Astrocyte (in vitro differentiated cells and primary cell): ENCODE measurements at regions not wholly inside any gene's neighbourhood (a gene's known extent, or its start where the extent isn't known, plus 50 kb on each side); places are given as distances from the start of the nearest gene placed in this dataset.

Experiments
- DNase-seq: peaks from one replicate; pipeline ENCODE4 v3.0.0-alpha.2; 2010; ENCODE audit warnings: low read depth
- FAIRE-seq: peaks from 2 replicates; lab custom pipeline; 2011; peaks lifted over from hg19 to GRCh38; lab: Jason Lieb, UNC
- H2AFZ ChIP-seq: 2 replicates; pipeline ENCODE4 v1.6.0; 2012; ENCODE audit warnings: low read depth, low read length, inconsistent platforms
- H3K27ac ChIP-seq: 2 replicates; pipeline ENCODE4 v1.5.1; 2011; ENCODE audit warnings: low read depth, low read length, inconsistent platforms
- H3K27me3 ChIP-seq: 2 replicates; pipeline ENCODE4 v1.6.0; 2011; ENCODE audit warnings: low read length, inconsistent platforms; ENCODE audit not compliant: insufficient read depth
- H3K36me3 ChIP-seq: 2 replicates; pipeline ENCODE4 v1.5.1; 2011; ENCODE audit warnings: low read length, inconsistent platforms; ENCODE audit not compliant: insufficient read depth
- H3K4me1 ChIP-seq: 2 replicates; pipeline ENCODE4 v1.5.1; 2011; ENCODE audit warnings: low read length, inconsistent platforms; ENCODE audit not compliant: insufficient read depth
- H3K4me2 ChIP-seq: 2 replicates; pipeline ENCODE4 v1.6.0; 2012; ENCODE audit warnings: low read length, inconsistent platforms
- H3K4me3 ChIP-seq: 2 replicates; pipeline ENCODE4 v1.5.1; 2011; ENCODE audit warnings: low read depth, mild to moderate bottlenecking, low read length, inconsistent platforms; ENCODE audit not compliant: insufficient read depth
- H3K79me2 ChIP-seq: 2 replicates; pipeline ENCODE4 v1.6.0; 2012; ENCODE audit warnings: mild to moderate bottlenecking, low read length, inconsistent platforms; ENCODE audit not compliant: insufficient read depth
- H3K9ac ChIP-seq: 2 replicates; pipeline ENCODE4 v1.6.0; 2012; ENCODE audit warnings: mild to moderate bottlenecking, low read length, inconsistent platforms
- H3K9me3 ChIP-seq: 2 replicates; pipeline ENCODE4 v1.5.1; 2012; ENCODE audit warnings: low read depth, mild to moderate bottlenecking, low read length, inconsistent platforms; ENCODE audit not compliant: insufficient read depth
- H4K20me1 ChIP-seq: 2 replicates; pipeline ENCODE4 v1.6.0; 2012; ENCODE audit warnings: low read length, inconsistent platforms; ENCODE audit not compliant: insufficient read depth
- H3K27ac Mint-ChIP-seq: one replicate; pipeline ENCODE4 v1.8.0; 2021; ENCODE audit warnings: mild to moderate bottlenecking, mixed read lengths; ENCODE audit not compliant: unreplicated experiment
- H3K27me3 Mint-ChIP-seq: one replicate; pipeline ENCODE4 v1.8.0; 2021; ENCODE audit warnings: low read depth, mixed read lengths; ENCODE audit not compliant: unreplicated experiment
- H3K36me3 Mint-ChIP-seq: one replicate; pipeline ENCODE4 v1.8.0; 2021; ENCODE audit warnings: low read depth, mixed read lengths; ENCODE audit not compliant: unreplicated experiment
- H3K4me1 Mint-ChIP-seq: one replicate; pipeline ENCODE4 v1.8.0; 2021; ENCODE audit warnings: low read depth, mixed read lengths; ENCODE audit not compliant: unreplicated experiment
- H3K4me3 Mint-ChIP-seq: one replicate; pipeline ENCODE4 v1.8.0; 2021; ENCODE audit warnings: mild to moderate bottlenecking, moderate library complexity, mixed read lengths; ENCODE audit not compliant: unreplicated experiment
- H3K9me3 Mint-ChIP-seq: one replicate; pipeline ENCODE4 v1.8.0; 2021; ENCODE audit warnings: mild to moderate bottlenecking, mixed read lengths; ENCODE audit not compliant: unreplicated experiment
- EZH2 ChIP-seq: IDR thresholded peaks from 2 replicates; pipeline ENCODE4 v1.6.1; 2012; ENCODE audit warnings: mild to moderate bottlenecking, low read length, inconsistent platforms; ENCODE audit not compliant: insufficient read depth
- TF ChIP-seq, protein P1 (sequence below): IDR thresholded peaks from 2 replicates; pipeline ENCODE4 v1.5.1; 2011; ENCODE audit warnings: low read depth, mild to moderate bottlenecking, inconsistent platforms, low read length, moderate library complexity; ENCODE audit not compliant: insufficient read depth

DNA sequence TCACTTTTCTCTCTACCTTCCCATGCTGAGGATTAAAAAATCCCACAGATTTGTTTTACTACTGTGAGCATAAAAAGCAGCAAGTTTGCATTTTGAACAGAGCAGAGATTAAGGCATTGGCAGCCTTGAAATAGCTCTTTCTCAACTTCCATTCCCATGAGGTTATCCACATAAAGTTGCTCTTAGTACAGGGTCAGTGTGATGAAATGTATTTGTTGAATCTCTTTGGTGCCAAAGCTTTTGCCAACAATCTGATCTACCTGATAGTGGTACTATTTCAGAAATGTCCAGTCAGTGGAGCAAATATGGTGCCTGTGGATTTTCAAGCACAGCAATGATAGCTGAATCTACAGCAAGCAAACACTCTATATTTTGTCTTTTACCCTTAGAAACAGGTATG is 254.8 kb downstream of the INHBA start:
- no peak overlapping the region for H3K4me3 Mint-ChIP-seq
- Histone ChIP-seq H3K27ac (no peak overlapping the region), H3K4me2 (no peak overlapping the region), H2AFZ (no peak overlapping the region), H3K9me3 (no peaks in the 10 kb centered on the region), H3K9ac (no peak overlapping the region), H3K36me3 (no peaks in the 10 kb centered on the region), H3K4me1 (no peaks in the 10 kb centered on the region), H3K4me3 (no peak overlapping the region), H3K27me3 (no peaks in the 10 kb centered on the region), H4K20me1 (no peaks in the 10 kb centered on the region), H3K79me2 (no peaks in the 10 kb centered on the region)
- no peaks in the 10 kb centered on the region for H3K36me3 Mint-ChIP-seq
- no peak overlapping the region for H3K27ac Mint-ChIP-seq
- no peaks in the 10 kb centered on the region for H3K9me3 Mint-ChIP-seq
- TF ChIP-seq, protein P1, sequence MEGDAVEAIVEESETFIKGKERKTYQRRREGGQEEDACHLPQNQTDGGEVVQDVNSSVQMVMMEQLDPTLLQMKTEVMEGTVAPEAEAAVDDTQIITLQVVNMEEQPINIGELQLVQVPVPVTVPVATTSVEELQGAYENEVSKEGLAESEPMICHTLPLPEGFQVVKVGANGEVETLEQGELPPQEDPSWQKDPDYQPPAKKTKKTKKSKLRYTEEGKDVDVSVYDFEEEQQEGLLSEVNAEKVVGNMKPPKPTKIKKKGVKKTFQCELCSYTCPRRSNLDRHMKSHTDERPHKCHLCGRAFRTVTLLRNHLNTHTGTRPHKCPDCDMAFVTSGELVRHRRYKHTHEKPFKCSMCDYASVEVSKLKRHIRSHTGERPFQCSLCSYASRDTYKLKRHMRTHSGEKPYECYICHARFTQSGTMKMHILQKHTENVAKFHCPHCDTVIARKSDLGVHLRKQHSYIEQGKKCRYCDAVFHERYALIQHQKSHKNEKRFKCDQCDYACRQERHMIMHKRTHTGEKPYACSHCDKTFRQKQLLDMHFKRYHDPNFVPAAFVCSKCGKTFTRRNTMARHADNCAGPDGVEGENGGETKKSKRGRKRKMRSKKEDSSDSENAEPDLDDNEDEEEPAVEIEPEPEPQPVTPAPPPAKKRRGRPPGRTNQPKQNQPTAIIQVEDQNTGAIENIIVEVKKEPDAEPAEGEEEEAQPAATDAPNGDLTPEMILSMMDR: no peak
- TF ChIP-seq EZH2: no peak
- peaks cover 10% of the 10 kb centered on the region for H3K4me1 Mint-ChIP-seq
- FAIRE-seq: no peak
- DNase-seq: peak; percentile 30
- peaks cover 2% of the 10 kb centered on the region for H3K27me3 Mint-ChIP-seq

DNA sequence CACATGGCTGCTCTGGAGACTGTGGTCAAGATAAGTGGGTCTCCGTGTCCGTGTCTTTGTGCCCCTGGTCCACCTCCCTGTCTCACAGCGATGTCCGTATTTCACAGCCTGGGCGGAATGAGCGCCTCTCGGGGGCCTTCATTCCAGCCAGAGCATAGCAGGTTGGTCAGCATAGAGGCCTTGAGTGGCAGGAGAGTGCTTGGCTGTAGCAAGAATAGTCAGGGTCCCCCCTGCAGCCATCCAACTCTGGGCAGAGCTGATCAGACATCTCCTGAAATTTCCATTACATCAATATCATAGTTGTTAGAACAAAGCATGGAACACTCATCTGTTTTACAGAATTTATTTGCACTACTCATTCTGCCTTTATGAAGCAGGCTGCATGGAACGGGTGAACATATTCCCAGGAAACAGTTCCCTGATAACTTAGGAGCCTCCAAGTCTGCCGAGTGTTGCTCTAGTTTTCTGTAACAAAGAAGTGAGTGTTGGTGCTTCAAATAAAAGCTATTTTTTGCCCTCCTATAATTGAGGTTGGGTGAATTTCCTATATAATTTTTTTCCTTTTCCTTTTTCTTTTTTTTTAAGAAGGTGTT is 255.3 kb downstream of the INHBA start:
- Mint-ChIP-seq H3K27ac (no peak overlapping the region), H3K4me3 (no peak overlapping the region), H3K9me3 (no peaks in the 10 kb centered on the region), H3K36me3 (no peaks in the 10 kb centered on the region), H3K27me3 (peaks cover 2% of the 10 kb centered on the region), H3K4me1 (peaks cover 10% of the 10 kb centered on the region)
- Histone ChIP-seq H3K36me3 (no peaks in the 10 kb centered on the region), H3K9ac (no peak overlapping the region), H3K4me3 (no peak overlapping the region), H3K4me2 (no peak overlapping the region), H2AFZ (no peak overlapping the region), H3K27me3 (no peaks in the 10 kb centered on the region), H3K27ac (no peak overlapping the region), H3K79me2 (no peaks in the 10 kb centered on the region), H3K4me1 (no peaks in the 10 kb centered on the region), H4K20me1 (no peaks in the 10 kb centered on the region), H3K9me3 (no peaks in the 10 kb centered on the region)
- TF ChIP-seq EZH2: no peak
- TF ChIP-seq, protein P1: no peak
- no peak for DNase-seq
- no peak for FAIRE-seq

DNA sequence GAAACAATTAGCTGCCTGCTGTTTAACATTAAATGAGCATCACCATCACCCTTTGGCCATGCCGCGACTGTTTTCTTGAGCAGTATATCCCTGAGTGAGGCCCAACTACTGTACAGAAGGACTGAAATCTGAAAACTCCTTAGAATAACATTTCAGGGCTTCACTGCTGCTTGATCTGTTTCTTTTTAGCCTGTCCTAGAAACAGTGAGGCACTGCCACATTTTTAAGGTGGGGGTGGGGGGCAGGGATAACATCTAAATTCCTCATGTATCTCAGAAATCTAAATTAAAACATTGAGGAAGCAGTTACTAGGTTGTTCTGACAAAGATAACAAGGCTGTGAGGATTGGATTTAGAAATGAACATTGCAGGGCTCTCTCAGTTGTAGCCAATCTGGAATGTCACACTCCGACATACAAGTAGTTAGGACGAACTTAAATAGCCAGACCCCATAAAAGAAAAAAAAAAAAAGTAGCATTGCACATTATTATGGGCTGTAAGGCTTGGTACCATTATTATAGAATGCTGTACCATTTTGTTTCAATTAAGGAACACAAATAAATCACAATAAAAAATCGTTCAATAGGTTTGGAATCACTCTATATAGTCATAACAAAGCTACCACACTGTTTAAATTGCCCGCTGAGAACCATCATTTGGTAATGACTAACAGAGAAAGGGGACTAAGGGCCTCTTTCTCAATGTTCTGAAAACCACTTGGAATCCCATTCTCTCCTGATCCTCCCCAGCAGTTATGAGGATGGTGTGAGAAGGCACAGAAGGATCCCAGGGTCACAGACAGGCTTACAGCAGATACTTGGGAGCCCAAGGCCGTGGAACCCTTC is 256.1 kb downstream of the INHBA start:
- Histone ChIP-seq H3K36me3 (no peaks in the 10 kb centered on the region), H4K20me1 (no peaks in the 10 kb centered on the region), H2AFZ (no peak overlapping the region), H3K79me2 (no peaks in the 10 kb centered on the region), H3K27me3 (no peaks in the 10 kb centered on the region), H3K4me1 (no peaks in the 10 kb centered on the region), H3K4me2 (no peak overlapping the region), H3K9me3 (no peaks in the 10 kb centered on the region), H3K27ac (no peak overlapping the region), H3K9ac (no peak overlapping the region), H3K4me3 (no peak overlapping the region)
- DNase-seq (no peak), FAIRE-seq (no peak)
- H3K27me3 Mint-ChIP-seq: peaks cover 2% of the 10 kb centered on the region
- no peaks in the 10 kb centered on the region for H3K36me3 Mint-ChIP-seq
- no peak overlapping the region for H3K4me3 Mint-ChIP-seq
- TF ChIP-seq, protein P1: no peak
- TF ChIP-seq EZH2: no peak
- H3K4me1 Mint-ChIP-seq: peaks cover 7% of the 10 kb centered on the region
- no peak overlapping the region for H3K27ac Mint-ChIP-seq
- no peaks in the 10 kb centered on the region for H3K9me3 Mint-ChIP-seq
